ENCODE measurements at regions not wholly inside any gene's neighbourhood (a gene's known extent, or its start where the extent isn't known, plus 50 kb on each side); places are given as distances from the start of the nearest gene placed in this dataset.
A peak's percentile ranks its signal among the peaks of the same experiment; 100 is the strongest.

DNA sequence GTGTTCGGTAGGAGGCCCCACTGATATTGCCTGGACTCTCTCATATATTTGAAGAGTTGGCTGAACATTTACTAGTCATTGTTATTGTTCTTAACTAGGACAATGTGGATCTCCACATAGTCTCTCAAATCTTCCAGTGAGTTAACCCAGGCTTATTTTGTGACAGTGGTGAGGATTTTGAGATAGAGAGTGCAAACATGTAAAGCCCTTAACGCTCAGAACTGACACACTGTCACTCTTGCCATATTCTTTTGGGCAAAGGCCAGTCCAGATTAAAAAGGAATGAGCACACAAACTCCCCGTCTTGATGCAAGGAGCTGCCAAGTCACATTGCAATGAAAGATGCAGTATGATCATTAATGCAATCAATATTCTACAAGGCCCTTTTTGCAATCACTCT lies 431.9 kb upstream of the AZI2 start:
- TF ChIP-seq NANOG (IDR thresholded peaks at IDR 0.05; ENCODE audit: insufficient read depth, low read depth, low read length, poor library complexity, severe bottlenecking) = no peak
- TF ChIP-seq EGR1 (IDR thresholded peaks at IDR 0.05; ENCODE audit: borderline replicate concordance, low read depth, low read length) = no peak
- no peak for TF ChIP-seq CREB1 (IDR thresholded peaks at IDR 0.05)
- TF ChIP-seq, protein P1, sequence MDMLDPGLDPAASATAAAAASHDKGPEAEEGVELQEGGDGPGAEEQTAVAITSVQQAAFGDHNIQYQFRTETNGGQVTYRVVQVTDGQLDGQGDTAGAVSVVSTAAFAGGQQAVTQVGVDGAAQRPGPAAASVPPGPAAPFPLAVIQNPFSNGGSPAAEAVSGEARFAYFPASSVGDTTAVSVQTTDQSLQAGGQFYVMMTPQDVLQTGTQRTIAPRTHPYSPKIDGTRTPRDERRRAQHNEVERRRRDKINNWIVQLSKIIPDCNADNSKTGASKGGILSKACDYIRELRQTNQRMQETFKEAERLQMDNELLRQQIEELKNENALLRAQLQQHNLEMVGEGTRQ (IDR thresholded peaks at IDR 0.05; ENCODE audit: low read length) = no peak
- no peak for TF ChIP-seq ASH2L (IDR thresholded peaks at IDR 0.05; ENCODE audit: low read length)
- TF ChIP-seq TBP (IDR thresholded peaks at IDR 0.05; ENCODE audit: low read depth, low read length) = no peak
- Histone ChIP-seq H3K14ac (ENCODE audit: insufficient read length) (no peak overlapping the region), H3K4me2 (ENCODE audit: insufficient read depth in 1 of 2, low read depth in 2 of 2, low read length in 2 of 2) (no peak overlapping the region), H4K8ac (ENCODE audit: extremely low read depth, insufficient read depth, low read length) (no peak overlapping the region), H4K5ac (ENCODE audit: insufficient read length, low read depth, low read length) (no peak overlapping the region), H3K36me3 (ENCODE audit: control insufficient read depth in 2 of 4, insufficient read depth in 4 of 4, low read length in 3 of 4) (no peaks in the 10 kb centered on the region), H2AFZ (ENCODE audit: low read length) (no peak overlapping the region), H3K4ac (replicated peaks; ENCODE audit: insufficient read length, low read depth, low read length) (no peak overlapping the region), H3K9me3 (ENCODE audit: insufficient read depth in 2 of 2, low read depth in 1 of 2, low read length in 1 of 2) (no peaks in the 10 kb centered on the region), H2BK20ac (ENCODE audit: low read length) (no peak overlapping the region), H2BK15ac (ENCODE audit: low read length) (no peak overlapping the region), H3K79me2 (ENCODE audit: control insufficient read depth in 1 of 2, insufficient read depth in 2 of 2, low read length in 2 of 2) (no peaks in the 10 kb centered on the region), H3K27me3 (replicated peaks in 1 of 4; ENCODE audit: control insufficient read depth in 3 of 4, extremely low read depth in 1 of 4, insufficient read depth in 3 of 4, low read length in 3 of 4) (no peaks in the 10 kb centered on the region), H2BK5ac (ENCODE audit: low read depth, low read length) (no peak overlapping the region), H3K56ac (replicated peaks; ENCODE audit: insufficient read length, low read depth, low read length) (no peak overlapping the region), H3K27ac (ENCODE audit: low read depth, low read length) (no peak overlapping the region), H2BK120ac (replicated peaks; ENCODE audit: low read depth, low read length) (no peak overlapping the region), H3K23me2 (ENCODE audit: low read depth, low read length) (no peaks in the 10 kb centered on the region; the same call in 1 of the 2 replicates), H3K4me3 (ENCODE audit: extremely low read depth in 1 of 4, insufficient read depth in 2 of 4, low read depth in 3 of 4, low read length in 4 of 4) (no peak overlapping the region), H2BK12ac (ENCODE audit: low read depth, low read length) (no peak overlapping the region), H3K23ac (ENCODE audit: insufficient read length) (no peak overlapping the region), H3K18ac (ENCODE audit: extremely low read depth, low read length) (no peak overlapping the region), H3K79me1 (ENCODE audit: low read depth, low read length) (no peaks in the 10 kb centered on the region), H2AK5ac (ENCODE audit: low read depth, low read length) (no peak overlapping the region), H3K4me1 (replicated peaks in 1 of 4; ENCODE audit: control insufficient read depth in 3 of 4, insufficient read depth in 4 of 4, low read length in 3 of 4) (no peaks in the 10 kb centered on the region; a peak in 1 of 7 replicates), H4K91ac (replicated peaks; ENCODE audit: insufficient read length, low read length) (no peak overlapping the region), H4K20me1 (replicated peaks in 1 of 2; ENCODE audit: control insufficient read depth in 1 of 2, insufficient read depth in 2 of 2, low read length in 2 of 2) (no peaks in the 10 kb centered on the region), H3K9ac (replicated peaks in 1 of 4; ENCODE audit: extremely low read depth in 1 of 4, low read depth in 3 of 4, low read length in 3 of 4) (peak overlapping the region in 1 of 4 experiments; percentile 34; a peak in 1 of 7 replicates)
- DNase-seq (ENCODE audit: low read depth in 1 of 2, low spot score in 2 of 2) = no peak
- POLR2A ChIA-PET (ENCODE audit: partially characterized antibody) = no interaction called here
- CTCF ChIA-PET (ENCODE audit: partially characterized antibody) = no interaction called here
- FAIRE-seq = no peak
- 82% methylated on average over 3 of the region's 3 CpGs; no CpG with 5 or more reads in 1 of the 2 experiments for WGBS, 2 experiments (ENCODE audit: extremely low coverage in 1 of 2, insufficient coverage in 1 of 2, insufficient read length in 1 of 2, insufficient replicate concordance in 2 of 2, low coverage in 1 of 2, low lambda C conversion rate in 2 of 2, missing lambda C conversion rate in 1 of 2)

Data from H1 (cell line).